OCI-LY3 (cell line): ENCODE measurements at regions not wholly inside any gene's neighbourhood (a gene's known extent, or its start where the extent isn't known, plus 50 kb on each side); places are given as distances from the start of the nearest gene placed in this dataset.

Experiments
- EZH2phosphoT487 ChIP-seq: fragments of 200-600 bp; shearing (Covaris generic); IDR thresholded peaks from 2 replicates; pipeline ENCODE4 v1.6.1; 2018; ENCODE audit warnings: antibody characterized with exemption, mixed run types, low read depth
- TF ChIP-seq, protein P1 (sequence below): fragments of 200-600, 300-600 bp; sonication (generic); IDR thresholded peaks from 2 replicates; pipeline ENCODE4 v1.5.1; 2014; ENCODE audit warnings: antibody characterized with exemption, low read length, low read depth

DNA sequence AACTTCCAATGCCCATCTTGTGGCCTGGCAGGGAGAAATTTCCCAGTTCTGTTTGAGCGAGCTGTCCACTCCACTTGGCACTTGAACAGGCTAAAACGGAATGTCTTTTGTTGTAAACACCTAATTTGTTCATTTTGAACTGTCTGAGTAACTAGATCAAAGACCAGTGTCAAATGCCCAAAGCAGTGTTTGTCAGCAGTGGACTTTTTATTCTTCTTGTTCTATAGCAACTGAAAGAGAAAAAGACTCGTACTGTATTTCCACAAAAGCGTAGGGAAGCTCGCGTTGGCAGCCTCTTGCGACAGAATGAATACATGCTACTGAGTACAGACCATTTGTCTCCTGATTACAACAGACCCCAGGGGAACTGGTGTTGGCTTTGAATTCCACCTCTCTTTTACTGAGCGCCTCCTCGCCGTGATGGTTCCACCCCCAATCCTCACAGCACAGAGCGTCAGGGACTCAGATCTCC, 601.8 kb upstream of the ZNF608 start:
- TF ChIP-seq, protein P1, sequence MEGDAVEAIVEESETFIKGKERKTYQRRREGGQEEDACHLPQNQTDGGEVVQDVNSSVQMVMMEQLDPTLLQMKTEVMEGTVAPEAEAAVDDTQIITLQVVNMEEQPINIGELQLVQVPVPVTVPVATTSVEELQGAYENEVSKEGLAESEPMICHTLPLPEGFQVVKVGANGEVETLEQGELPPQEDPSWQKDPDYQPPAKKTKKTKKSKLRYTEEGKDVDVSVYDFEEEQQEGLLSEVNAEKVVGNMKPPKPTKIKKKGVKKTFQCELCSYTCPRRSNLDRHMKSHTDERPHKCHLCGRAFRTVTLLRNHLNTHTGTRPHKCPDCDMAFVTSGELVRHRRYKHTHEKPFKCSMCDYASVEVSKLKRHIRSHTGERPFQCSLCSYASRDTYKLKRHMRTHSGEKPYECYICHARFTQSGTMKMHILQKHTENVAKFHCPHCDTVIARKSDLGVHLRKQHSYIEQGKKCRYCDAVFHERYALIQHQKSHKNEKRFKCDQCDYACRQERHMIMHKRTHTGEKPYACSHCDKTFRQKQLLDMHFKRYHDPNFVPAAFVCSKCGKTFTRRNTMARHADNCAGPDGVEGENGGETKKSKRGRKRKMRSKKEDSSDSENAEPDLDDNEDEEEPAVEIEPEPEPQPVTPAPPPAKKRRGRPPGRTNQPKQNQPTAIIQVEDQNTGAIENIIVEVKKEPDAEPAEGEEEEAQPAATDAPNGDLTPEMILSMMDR, result no peak
- no peak for TF ChIP-seq EZH2phosphoT487
